Keratinocyte (primary cell): ENCODE measurements at regions not wholly inside any gene's neighbourhood (a gene's known extent, or its start where the extent isn't known, plus 50 kb on each side); places are given as distances from the start of the nearest gene placed in this dataset.
A peak's percentile ranks its signal among the peaks of the same experiment; 100 is the strongest.

Experiments
- DNase-seq: peaks from one replicate; pipeline ENCODE4 v3.0.0-alpha.2; 2011; ENCODE audit warnings: low read depth, missing footprints, low spot score
- FAIRE-seq: peaks from 2 replicates; lab custom pipeline; 2011; peaks lifted over from hg19 to GRCh38; lab: Jason Lieb, UNC
- H2AFZ ChIP-seq: 2 replicates; pipeline ENCODE4 v1.6.0; 2012; ENCODE audit warnings: low read length, control low read depth, inconsistent platforms; ENCODE audit not compliant: control insufficient read depth
- H3K27ac ChIP-seq: 2 replicates; pipeline ENCODE4 v1.5.1; 2011; ENCODE audit warnings: low read length; ENCODE audit not compliant: control insufficient read depth, insufficient read depth
- H3K27me3 ChIP-seq: 3 replicates; pipeline ENCODE4 v1.6.0; 2011; ENCODE audit warnings: low read length; ENCODE audit not compliant: control insufficient read depth, insufficient read depth; ENCODE audit errors: extremely low read depth
- H3K36me3 ChIP-seq, 2 experiments: 2 replicates in 1 of 2; 3 replicates in 1 of 2; pipeline ENCODE4 v1.5.1; 2011; ENCODE audit warnings: low read length in 2 of 2, mild to moderate bottlenecking in 1 of 2; ENCODE audit not compliant: control insufficient read depth in 2 of 2, insufficient read depth in 2 of 2; ENCODE audit errors: extremely low read depth in 1 of 2
- H3K4me1 ChIP-seq: 3 replicates; pipeline ENCODE4 v1.5.1; 2011; ENCODE audit warnings: low read length; ENCODE audit not compliant: control insufficient read depth, insufficient read depth; ENCODE audit errors: extremely low read depth
- H3K4me2 ChIP-seq: 3 replicates; pipeline ENCODE4 v1.6.0; 2011; ENCODE audit warnings: low read depth, low read length; ENCODE audit not compliant: control insufficient read depth, insufficient read depth; ENCODE audit errors: extremely low read depth
- H3K4me3 ChIP-seq, 3 experiments: fragments of 200-600 bp in 1 of 3; sonication (generic) in 1 of 3; 2 replicates in 2 of 3; 3 replicates in 1 of 3; pipeline ENCODE4 v1.5.1; 2011 to 2016; ENCODE audit warnings: low read length in 3 of 3, mild to moderate bottlenecking in 3 of 3, control low read depth in 2 of 3, inconsistent platforms in 1 of 3, low read depth in 1 of 3, mixed read lengths in 1 of 3, mixed run types in 1 of 3, moderate library complexity in 1 of 3; ENCODE audit not compliant: control insufficient read depth in 2 of 3, insufficient read depth in 2 of 3; ENCODE audit errors: extremely low read depth in 1 of 3
- H3K79me2 ChIP-seq: 2 replicates; pipeline ENCODE4 v1.6.0; 2012; ENCODE audit warnings: low read length; ENCODE audit not compliant: control insufficient read depth, insufficient read depth
- H3K9ac ChIP-seq: 3 replicates; pipeline ENCODE4 v1.6.0; 2011; ENCODE audit warnings: low read length; ENCODE audit not compliant: control insufficient read depth, insufficient read depth; ENCODE audit errors: extremely low read depth
- H3K9me1 ChIP-seq: 3 replicates; pipeline ENCODE4 v1.6.0; 2011; ENCODE audit warnings: low read length; ENCODE audit not compliant: control insufficient read depth, insufficient read depth; ENCODE audit errors: extremely low read depth
- H3K9me3 ChIP-seq: 2 replicates; pipeline ENCODE4 v1.5.1; 2012; ENCODE audit warnings: low read depth, low read length; ENCODE audit not compliant: control insufficient read depth
- H4K20me1 ChIP-seq: 3 replicates; pipeline ENCODE4 v1.6.0; 2011; ENCODE audit warnings: low read length; ENCODE audit not compliant: control insufficient read depth, insufficient read depth; ENCODE audit errors: extremely low read depth
- CTCF ChIP-seq, 3 experiments: IDR thresholded peaks in 1 of 3; conservative IDR thresholded peaks in 1 of 3; optimal IDR thresholded peaks in 1 of 3; 2 replicates in 2 of 3; 3 replicates in 1 of 3; pipeline versions ENCODE3 to v1.5.1; 2011; ENCODE audit warnings: low read length in 3 of 3, mild to moderate bottlenecking in 3 of 3, moderate library complexity in 2 of 3, control low read depth in 1 of 3, inconsistent platforms in 1 of 3; ENCODE audit not compliant: insufficient read depth in 2 of 3; ENCODE audit errors: extremely low read depth in 1 of 3
- EZH2 ChIP-seq: IDR thresholded peaks from one replicate; pipeline ENCODE4 v1.6.1; 2012; ENCODE audit warnings: inconsistent platforms, mild to moderate bottlenecking, low read length, moderate library complexity
- dilution Hi-C: fragments of 300-500 bp; cut with MboI; formaldehyde crosslinking; loops from one replicate; pipeline ENCODE4 v1.7.0; 2020; ENCODE audit warnings: low sequenced_read_pairs; ENCODE audit not compliant: extremely low pct_ligation_motif_present

DNA sequence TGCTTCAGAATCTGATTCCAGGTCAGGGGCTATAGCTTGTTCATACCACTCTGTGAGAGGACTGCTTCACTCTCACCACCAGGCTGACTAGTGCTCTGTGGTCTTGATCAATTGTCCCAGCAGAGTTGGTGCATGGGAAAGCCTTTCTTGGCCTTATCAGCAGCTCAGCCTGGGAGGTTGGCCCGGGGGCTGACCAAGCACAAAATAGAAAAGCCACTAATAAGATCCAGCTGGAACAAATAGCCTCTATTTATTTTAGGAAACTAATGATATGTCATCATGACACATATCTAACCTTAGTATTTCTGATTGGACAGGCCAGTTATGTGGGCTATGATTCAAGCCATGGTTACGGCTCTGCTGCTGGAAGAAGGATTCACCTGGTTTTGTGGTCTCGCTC, 134.2 kb downstream of the GDAP2 start:
- dilution Hi-C loops = no loop called here
- TF ChIP-seq CTCF (optimal IDR thresholded peaks at IDR 0.05 in 1 of 3, IDR thresholded peaks at IDR 0.05 in 1 of 3, conservative IDR thresholded peaks at IDR 0.05 in 1 of 3; ENCODE audit: extremely low read depth in 1 of 3, insufficient read depth in 2 of 3, low read length in 3 of 3) (peak; percentile 3 to 52 (median 25)), EZH2 (no peak)
- H2AFZ ChIP-seq = no peak overlapping the region
- H3K9ac ChIP-seq = no peak overlapping the region
- H3K9me1 ChIP-seq = no peaks in the 10 kb centered on the region
- no peaks in the 10 kb centered on the region for H3K27me3 ChIP-seq
- FAIRE-seq (peak; percentile 82), DNase-seq (peak; percentile 91)
- H3K4me2 ChIP-seq = no peak overlapping the region
- no peak overlapping the region for H3K4me3 ChIP-seq
- H3K79me2 ChIP-seq = no peaks in the 10 kb centered on the region
- no peaks in the 10 kb centered on the region for H4K20me1 ChIP-seq
- H3K4me1 ChIP-seq = peaks cover 13% of the 10 kb centered on the region
- no peaks in the 10 kb centered on the region for H3K9me3 ChIP-seq
- no peaks in the 10 kb centered on the region for H3K36me3 ChIP-seq
- no peak overlapping the region for H3K27ac ChIP-seq

DNA sequence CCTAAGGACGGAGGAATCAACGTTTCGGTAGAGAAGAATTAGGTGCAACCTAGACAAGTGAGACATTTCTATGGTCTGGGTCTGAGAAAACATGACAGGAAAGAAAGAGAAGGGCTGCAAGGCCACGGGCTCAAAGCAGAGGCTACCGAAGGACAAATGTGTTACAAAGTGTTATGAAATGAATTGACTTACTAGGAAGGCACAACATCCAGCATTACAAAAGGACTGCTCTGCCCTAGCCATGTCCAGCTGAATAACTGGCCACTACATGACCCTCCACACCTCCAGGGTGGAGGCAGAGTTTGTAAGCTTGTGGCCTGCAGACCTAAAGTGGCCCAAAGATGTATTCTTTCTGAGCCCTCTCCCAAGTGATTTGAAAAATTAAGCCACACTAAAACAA, 133.6 kb downstream of the GDAP2 start:
- H3K27me3 ChIP-seq = no peaks in the 10 kb centered on the region
- no peak overlapping the region for H2AFZ ChIP-seq
- no peak overlapping the region for H3K27ac ChIP-seq
- H3K9me3 ChIP-seq = no peaks in the 10 kb centered on the region
- peaks cover 13% of the 10 kb centered on the region for H3K4me1 ChIP-seq
- dilution Hi-C loops = no loop called here
- DNase-seq = no peak
- H4K20me1 ChIP-seq = no peaks in the 10 kb centered on the region
- H3K79me2 ChIP-seq = no peaks in the 10 kb centered on the region
- TF ChIP-seq EZH2 = no peak
- TF ChIP-seq CTCF (optimal IDR thresholded peaks at IDR 0.05 in 1 of 3, IDR thresholded peaks at IDR 0.05 in 1 of 3, conservative IDR thresholded peaks at IDR 0.05 in 1 of 3; ENCODE audit: extremely low read depth in 1 of 3, insufficient read depth in 2 of 3, low read length in 3 of 3) = no peak
- H3K9ac ChIP-seq = no peak overlapping the region
- no peak for FAIRE-seq
- no peaks in the 10 kb centered on the region for H3K36me3 ChIP-seq
- no peak overlapping the region for H3K4me3 ChIP-seq
- H3K9me1 ChIP-seq = no peaks in the 10 kb centered on the region
- H3K4me2 ChIP-seq = peak overlapping the region; percentile 29
